OCI-M1 (cell line): ENCODE measurements at regions not wholly inside any gene's neighbourhood (a gene's known extent, or its start where the extent isn't known, plus 50 kb on each side); places are given as distances from the start of the nearest gene placed in this dataset.

ENCODE experiments used
- DNase-seq: peaks from one replicate; lab custom pipeline; 2025; lab: John Stamatoyannopoulos, UW

- DNase-seq = no peak
Measured at GRCh38 chr12:4049298-4050080, 176.3 kb upstream of the PARP11 start.

- no peak for DNase-seq
Measured at GRCh38 chr12:4047421-4047820, 174.2 kb upstream of the PARP11 start.

- no peak for DNase-seq
Measured at GRCh38 chr12:4046495-4046840, 173.3 kb upstream of the PARP11 start.

- no peak for DNase-seq
Measured at GRCh38 chr12:4045786-4046494, 172.7 kb upstream of the PARP11 start.

GRCh38 chr12:4044736-4045730, 171.8 kb upstream of the PARP11 start:
- DNase-seq = no peak

- DNase-seq = no peak
Measured at GRCh38 chr12:4044101-4044500, 170.9 kb upstream of the PARP11 start.

GRCh38 chr12:4041187-4041885, 168.1 kb upstream of the PARP11 start:
- no peak for DNase-seq

- no peak for DNase-seq
Measured at GRCh38 chr12:4039931-4040330, 166.7 kb upstream of the PARP11 start.

- DNase-seq = peak; percentile 41
Measured at GRCh38 chr12:4037747-4038312, 164.6 kb upstream of the PARP11 start.

- DNase-seq = no peak
Measured at GRCh38 chr12:4036671-4037271, 163.6 kb upstream of the PARP11 start.

- DNase-seq = no peak
Measured at GRCh38 chr12:4034921-4035320, 161.7 kb upstream of the PARP11 start.

GRCh38 chr12:4032924-4033615, 159.9 kb upstream of the PARP11 start:
- no peak for DNase-seq

GRCh38 chr12:4031703-4032291, 158.6 kb upstream of the PARP11 start:
- no peak for DNase-seq

- DNase-seq = no peak
Measured at GRCh38 chr12:4030929-4031702, 157.9 kb upstream of the PARP11 start.

GRCh38 chr12:4027412-4027811, 154.2 kb upstream of the PARP11 start:
- peak; percentile 39 for DNase-seq

- no peak for DNase-seq
Measured at GRCh38 chr12:4026517-4026916, 153.3 kb upstream of the PARP11 start.

- DNase-seq = no peak
Measured at GRCh38 chr12:4026020-4026358, 152.8 kb upstream of the PARP11 start.

GRCh38 chr12:4025181-4026019, 152.2 kb upstream of the PARP11 start:
- no peak for DNase-seq
